GM21360 (cell line): ENCODE measurements at regions not wholly inside any gene's neighbourhood (a gene's known extent, or its start where the extent isn't known, plus 50 kb on each side); places are given as distances from the start of the nearest gene placed in this dataset.

ENCODE experiments used
- ATAC-seq: cut with Tn5 transposase; IDR thresholded peaks from one replicate; pipeline ENCODE4 v1.9.1; 2021; ENCODE audit warnings: mild to moderate bottlenecking, moderate library complexity; ENCODE audit not compliant: unreplicated experiment

DNA sequence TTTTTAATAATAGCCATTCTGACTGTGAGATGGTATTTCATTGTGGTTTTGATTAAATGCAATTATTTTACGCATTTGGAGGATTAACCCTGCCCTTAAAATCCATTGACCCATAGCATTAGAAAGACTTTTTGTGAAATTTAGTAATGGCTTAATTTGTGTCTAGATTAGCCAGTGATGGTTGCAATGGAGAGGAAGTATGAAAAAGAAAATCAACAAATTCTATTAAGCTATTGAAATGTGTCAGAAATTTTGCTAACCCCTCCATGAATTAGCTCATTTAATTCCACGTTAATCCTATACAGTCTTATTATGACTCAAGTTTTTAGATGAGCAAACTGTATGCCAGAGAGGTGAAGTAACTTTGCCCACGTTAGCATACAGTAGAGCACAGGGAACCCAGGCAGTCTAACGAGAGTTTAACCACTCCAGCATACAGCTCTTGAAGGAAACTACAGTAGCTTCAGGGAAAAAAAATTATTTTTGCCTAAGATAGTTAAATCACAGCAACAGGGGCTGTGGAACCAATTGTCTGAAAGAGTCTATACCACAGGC is 158.2 kb upstream of the PPP2R2B start:
- ATAC-seq = no peak

DNA sequence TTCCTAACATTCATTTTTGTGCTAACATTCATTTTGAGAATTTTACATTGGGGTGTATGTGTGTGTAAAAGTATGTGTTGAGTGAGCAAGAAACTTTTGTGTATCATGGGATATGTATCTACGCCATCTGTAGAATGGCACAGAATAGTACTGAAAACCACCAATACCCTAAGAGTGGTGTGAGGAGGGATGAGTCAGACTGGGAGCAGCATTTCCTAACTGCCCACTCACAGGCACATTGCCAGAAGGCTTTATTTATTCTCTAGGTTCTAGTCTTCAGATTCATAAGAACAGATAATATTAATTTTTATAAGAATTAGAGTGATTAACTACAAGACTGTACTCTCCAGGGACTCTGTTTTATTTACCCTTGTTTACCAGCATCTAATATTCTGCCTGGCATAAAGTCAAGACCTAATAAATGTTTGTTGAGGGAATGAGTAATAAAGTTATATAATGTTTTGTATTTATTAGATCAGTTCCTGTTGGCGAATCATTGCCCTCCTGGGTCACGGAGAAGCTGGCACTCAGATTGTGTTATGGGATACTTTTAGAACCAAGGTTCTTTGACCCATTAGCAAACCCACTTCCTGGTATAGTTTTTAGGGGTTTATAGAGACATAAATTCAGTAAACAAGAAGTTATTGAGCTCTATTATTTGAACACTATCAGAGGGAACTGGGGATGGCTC is 159.1 kb upstream of the PPP2R2B start:
- peak; percentile 69 for ATAC-seq

DNA sequence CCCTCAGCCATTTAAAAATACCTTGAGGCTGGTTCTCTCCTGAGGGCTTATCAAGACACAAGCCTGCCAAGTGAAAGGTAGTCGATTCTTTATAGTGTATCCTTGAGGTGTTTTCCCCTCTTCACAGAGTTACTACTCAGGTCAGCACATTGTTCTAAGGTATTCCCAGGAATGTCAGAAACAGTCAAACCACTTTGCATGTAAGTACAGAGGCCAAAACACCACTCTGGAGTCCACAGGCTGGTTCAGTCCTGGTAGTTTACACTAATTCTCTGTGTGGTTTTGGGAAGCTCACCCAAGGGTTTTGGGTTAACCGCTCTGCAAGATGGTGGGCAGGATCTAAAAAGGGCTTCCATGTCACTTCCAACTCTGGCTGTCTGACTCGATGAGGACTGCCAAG is 162.3 kb upstream of the PPP2R2B start:
- ATAC-seq = no peak

- no peak for ATAC-seq
Measured at GRCh38 chr5:147044572-147045273, 166.2 kb upstream of the PPP2R2B start.

GRCh38 chr5:147045290-147045689 is 166.7 kb upstream of the PPP2R2B start:
- no peak for ATAC-seq

DNA sequence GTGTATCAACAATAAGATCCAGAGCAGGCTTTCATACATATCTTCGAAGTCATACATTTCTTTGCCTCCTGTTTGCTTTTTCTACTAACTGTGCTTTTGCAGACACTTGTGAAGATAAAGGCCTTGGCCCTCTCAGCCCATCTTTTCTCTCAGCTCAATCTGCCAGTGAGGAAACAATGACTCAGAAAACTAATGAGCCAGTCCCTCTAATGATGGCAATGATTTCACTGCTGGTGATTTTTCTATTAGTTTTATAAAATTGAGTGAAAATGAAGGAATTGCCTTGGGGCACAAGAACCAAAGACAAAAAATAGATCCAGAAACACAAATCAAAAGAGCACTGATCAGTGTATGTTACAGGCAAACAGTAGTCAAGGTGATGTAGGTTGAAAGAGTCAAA is 167.7 kb upstream of the PPP2R2B start:
- no peak for ATAC-seq

GRCh38 chr5:147046894-147047293 is 168.3 kb upstream of the PPP2R2B start:
- no peak for ATAC-seq

GRCh38 chr5:147049764-147050163 is 171.2 kb upstream of the PPP2R2B start:
- ATAC-seq = no peak

DNA sequence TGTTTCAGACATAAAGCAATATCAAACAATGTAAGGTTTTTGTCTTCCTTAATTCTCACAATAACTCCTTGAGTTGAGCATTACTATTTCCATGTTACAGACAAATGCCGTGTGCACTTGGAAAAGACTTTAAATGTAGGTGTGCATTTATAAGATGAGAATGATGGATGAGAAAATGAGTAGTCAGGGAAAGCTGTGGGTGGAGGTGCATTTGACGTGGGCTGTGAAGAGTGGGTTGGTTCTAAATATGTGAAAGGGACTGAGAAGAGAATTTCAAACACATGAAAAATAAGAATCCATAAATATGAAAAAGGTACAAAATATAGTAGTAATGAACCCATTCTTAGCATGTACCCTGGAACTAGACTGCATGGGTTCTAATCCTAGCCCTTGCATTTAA is 171.6 kb upstream of the PPP2R2B start:
- no peak for ATAC-seq

GRCh38 chr5:147051193-147051592 is 172.6 kb upstream of the PPP2R2B start:
- ATAC-seq = no peak

DNA sequence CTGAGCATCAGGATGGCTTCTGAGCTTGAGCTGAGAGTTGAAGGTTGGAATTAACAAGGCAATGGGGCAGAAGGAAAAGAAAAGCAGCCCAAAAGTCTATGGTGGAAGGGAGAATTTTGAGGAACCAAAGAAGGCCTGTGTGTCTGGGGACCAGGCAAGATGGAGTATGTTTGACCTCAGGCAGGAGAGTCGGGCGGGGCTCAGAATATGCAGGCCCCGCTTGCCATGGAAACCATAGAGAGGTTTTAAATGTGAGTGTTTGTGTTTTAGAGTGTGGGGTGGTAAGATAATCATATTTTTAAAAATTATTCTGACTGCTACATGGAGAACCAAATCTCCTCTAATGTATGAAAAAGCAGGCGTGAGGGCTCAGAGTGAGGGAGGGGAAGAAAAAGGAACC is 174.0 kb upstream of the PPP2R2B start:
- no peak for ATAC-seq

- ATAC-seq = no peak
Measured at GRCh38 chr5:147055089-147055826, 176.7 kb upstream of the PPP2R2B start.

GRCh38 chr5:147055850-147056566 is 177.5 kb upstream of the PPP2R2B start:
- ATAC-seq = no peak

DNA sequence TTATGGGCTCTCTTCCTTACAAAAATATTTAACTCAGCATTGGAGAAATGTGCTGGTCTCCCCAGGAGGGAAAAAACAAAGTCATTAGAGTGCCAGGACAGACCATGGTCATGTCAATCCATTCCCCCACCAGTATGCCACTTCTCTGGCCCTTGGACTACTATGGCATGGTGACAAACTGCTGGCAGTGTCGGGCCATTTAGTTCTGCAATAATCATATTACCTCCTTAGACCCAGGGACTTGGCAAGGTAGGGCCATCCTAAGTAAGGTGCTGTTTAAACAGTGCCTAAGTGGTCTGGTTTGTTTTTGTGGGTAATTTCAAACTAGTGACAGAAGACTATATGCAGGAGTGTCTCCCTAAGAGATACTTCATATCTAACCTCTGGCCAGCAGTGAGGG is 177.8 kb upstream of the STK32A start:
- ATAC-seq = no peak

DNA sequence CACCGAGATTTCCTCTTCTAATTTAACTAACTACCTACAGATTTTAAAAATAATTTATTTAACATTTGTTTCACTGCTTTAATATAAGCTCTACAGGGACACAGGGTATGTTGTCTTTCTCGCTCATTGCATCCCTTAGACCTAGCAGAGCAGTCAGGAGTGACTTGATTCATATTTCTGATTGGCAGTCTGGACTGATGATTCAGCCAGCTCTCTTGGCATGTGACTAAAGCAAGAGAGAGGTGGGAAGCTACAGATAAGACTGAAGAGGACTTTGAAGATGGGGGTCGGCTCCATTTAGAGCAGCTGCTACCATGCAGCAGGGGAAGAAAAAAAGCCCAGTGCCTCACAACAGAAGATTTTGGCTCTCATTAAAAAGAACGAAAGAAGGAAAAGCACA is 173.4 kb upstream of the STK32A start:
- ATAC-seq = no peak

- no peak for ATAC-seq
Measured at GRCh38 chr5:147062427-147062826, 172.4 kb upstream of the STK32A start.

GRCh38 chr5:147063943-147064342 is 170.9 kb upstream of the STK32A start:
- ATAC-seq = no peak

DNA sequence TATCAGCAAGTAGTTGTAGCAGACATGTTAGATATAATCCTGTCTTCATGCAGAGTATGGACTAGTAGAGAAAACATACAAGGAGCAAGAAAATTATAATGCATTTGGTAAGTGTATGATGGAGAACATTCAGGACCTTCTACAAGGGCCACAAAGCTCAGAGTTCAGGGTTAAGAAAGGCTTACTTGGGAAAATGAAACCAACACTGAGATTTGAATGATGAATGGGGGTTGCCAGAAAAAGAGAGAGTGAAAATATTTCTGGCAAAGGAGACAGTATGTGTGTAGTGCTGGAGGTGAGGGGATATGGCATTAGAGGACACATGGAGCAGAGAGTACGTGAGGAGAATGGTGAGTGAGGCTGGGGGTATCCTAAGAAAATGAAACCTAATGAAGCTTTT is 169.8 kb upstream of the STK32A start:
- peak; percentile 77 for ATAC-seq

DNA sequence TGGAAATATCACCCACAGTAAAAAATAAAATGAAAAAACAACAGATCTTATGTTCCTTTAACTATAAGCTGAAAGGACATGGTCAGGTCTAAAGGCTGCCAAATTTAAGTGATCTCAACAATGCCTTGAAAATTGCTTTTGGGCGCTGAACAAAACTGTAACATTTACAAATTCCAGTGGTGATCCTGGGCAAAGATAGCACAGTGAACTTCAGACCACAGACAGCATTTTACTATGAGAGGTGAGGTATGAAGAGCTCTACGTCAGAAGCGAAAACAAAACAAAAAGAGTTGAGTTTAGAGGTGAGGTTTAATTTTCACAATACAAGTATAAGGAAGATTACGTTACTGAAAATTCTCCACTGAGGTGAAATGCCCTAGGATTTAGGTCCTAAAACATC is 165.8 kb upstream of the STK32A start:
- no peak for ATAC-seq

DNA sequence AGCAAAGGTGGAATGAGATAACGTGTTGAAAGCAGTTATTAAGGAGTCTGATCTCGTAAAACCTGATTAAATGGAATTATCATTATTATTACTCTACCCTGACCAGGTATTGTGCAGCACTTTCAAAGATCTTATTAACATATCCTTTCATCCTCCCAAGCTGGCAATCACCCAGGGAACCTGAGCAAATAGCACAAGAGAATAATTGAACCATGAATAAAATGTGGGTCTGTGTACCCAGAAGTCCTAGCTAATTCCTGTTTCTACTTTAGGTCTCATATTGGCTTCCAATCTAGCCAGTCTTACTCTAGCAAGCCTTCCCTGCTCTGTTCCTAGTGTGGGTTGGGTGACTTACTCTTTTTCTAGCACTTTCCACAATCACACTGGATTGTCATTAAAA is 162.2 kb upstream of the STK32A start:
- no peak for ATAC-seq

DNA sequence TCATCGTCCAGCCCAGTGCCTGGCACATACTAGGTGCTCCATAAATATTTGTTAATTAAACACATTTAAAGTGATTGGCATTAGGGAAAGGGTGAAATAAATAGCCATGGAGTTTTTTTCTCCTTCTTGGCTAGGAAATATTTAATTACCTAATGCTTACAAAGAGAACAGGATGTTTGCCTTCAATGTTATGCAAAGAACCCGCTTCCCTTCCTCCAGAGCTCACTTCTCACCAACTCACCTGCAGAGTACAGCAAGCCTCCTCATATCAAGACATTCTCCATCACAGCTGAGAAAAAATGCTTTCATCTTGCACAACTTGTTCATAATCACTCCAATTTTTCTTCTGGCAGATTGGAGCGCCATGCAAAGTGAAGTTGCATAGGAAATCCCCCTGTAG is 161.7 kb upstream of the STK32A start:
- ATAC-seq = no peak
